OCI-LY3 (cell line): ENCODE measurements at regions not wholly inside any gene's neighbourhood (a gene's known extent, or its start where the extent isn't known, plus 50 kb on each side); places are given as distances from the start of the nearest gene placed in this dataset.

Experiments used
- H2AFZ ChIP-seq: fragments of 200-600, 300-600 bp; shearing (Covaris generic); 2 replicates; pipeline ENCODE4 v1.6.0; 2014; ENCODE audit warnings: antibody characterized with exemption, low read depth, low read length
- H3K27ac ChIP-seq: fragments of 200-600, 300-600 bp; sonication (generic); 2 replicates; pipeline ENCODE4 v1.5.1; 2014; ENCODE audit warnings: mild to moderate bottlenecking, low read length, moderate library complexity, mixed read lengths
- H3K27me3 ChIP-seq: fragments of 200-600, 300-600 bp; sonication (generic); 2 replicates; pipeline ENCODE4 v1.6.1; 2014; ENCODE audit warnings: low read depth, low read length, mixed read lengths
- H3K36me3 ChIP-seq: fragments of 200-600, 300-600 bp; sonication (generic); replicated peaks from 2 replicates; pipeline ENCODE3; 2014; ENCODE audit warnings: low read depth, low read length, mixed read lengths
- H3K4me1 ChIP-seq: fragments of 300-600, 200-600 bp; sonication (generic); 2 replicates; pipeline ENCODE4 v1.6.1; 2014; ENCODE audit warnings: low read length, mixed read lengths
- H3K4me2 ChIP-seq: fragments of 200-600, 300-600 bp; sonication (generic); 2 replicates; pipeline ENCODE4 v1.6.1; 2014; ENCODE audit warnings: low read length, mixed read lengths
- H3K4me3 ChIP-seq: fragments of 300-600, 200-600 bp; sonication (generic); 2 replicates; pipeline ENCODE4 v1.5.1; 2014; ENCODE audit warnings: antibody characterized with exemption, mild to moderate bottlenecking, low read length, moderate library complexity
- H3K79me2 ChIP-seq: fragments of 300-600, 200-600 bp; shearing (Covaris generic); 2 replicates; pipeline ENCODE4 v1.6.1; 2014; ENCODE audit warnings: mild to moderate bottlenecking, low read length, mixed read lengths
- H3K9ac ChIP-seq: fragments of 300-600, 200-600 bp; shearing (Covaris generic); 2 replicates; pipeline ENCODE4 v1.6.0; 2014; ENCODE audit warnings: mild to moderate bottlenecking, low read length, moderate library complexity
- H3K9me3 ChIP-seq: fragments of 200-600, 300-600 bp; shearing (Covaris generic); 2 replicates; pipeline ENCODE4 v1.6.1; 2014; ENCODE audit warnings: low read length, mixed read lengths; ENCODE audit not compliant: insufficient read depth
- H4K20me1 ChIP-seq: fragments of 200-600, 300-600 bp; sonication (generic); 2 replicates; pipeline ENCODE4 v1.6.1; 2016; ENCODE audit warnings: low read length, mixed read lengths; ENCODE audit not compliant: insufficient read depth
- EZH2phosphoT487 ChIP-seq: fragments of 200-600 bp; shearing (Covaris generic); IDR thresholded peaks from 2 replicates; pipeline ENCODE4 v1.6.1; 2018; ENCODE audit warnings: antibody characterized with exemption, mixed run types, low read depth
- TF ChIP-seq, protein P1 (sequence below): fragments of 200-600, 300-600 bp; sonication (generic); IDR thresholded peaks from 2 replicates; pipeline ENCODE4 v1.5.1; 2014; ENCODE audit warnings: antibody characterized with exemption, low read length, low read depth

DNA sequence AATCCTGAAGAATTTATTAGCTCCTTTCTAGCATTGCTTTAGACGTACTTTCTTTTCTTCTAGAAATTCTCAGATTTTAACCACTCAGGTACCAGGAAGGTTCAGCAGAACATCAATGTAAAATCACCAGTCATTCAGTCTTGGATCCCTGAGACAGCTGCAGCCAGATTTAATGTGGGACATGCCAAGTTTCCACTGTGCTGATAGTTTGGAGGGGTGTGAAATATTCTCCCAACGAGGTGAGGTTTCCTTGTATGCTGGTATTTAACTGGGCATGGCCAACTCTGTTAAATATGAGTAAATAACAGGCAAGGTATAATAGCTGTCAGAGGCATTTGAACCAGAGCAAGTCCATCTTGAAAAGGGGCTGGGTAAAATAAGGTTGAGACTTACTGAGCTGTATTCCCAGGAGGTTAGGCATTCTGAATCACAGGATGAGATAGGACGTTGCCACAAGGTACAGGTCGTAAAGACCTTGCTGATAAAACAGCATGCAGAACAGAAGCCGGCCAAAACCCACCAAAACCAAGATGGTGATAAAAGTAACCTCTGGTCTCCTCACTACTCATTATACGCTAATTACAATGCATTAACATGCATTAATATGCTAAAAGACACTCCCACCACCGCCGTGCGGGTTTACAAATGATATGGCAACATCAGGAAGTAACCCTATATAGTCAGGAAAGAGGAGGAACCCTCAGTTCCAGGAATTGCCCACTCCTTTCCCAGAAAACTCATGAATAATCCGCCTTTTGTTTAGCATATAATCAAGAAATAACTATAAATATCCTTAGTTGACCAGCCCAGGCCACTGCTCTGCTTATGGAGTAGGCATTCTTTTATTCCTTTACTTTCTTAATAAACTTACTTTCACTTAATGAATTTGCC, 75.2 kb upstream of the RASSF8 start:
- Histone ChIP-seq H3K4me3 (no peak overlapping the region), H3K36me3 (no peaks in the 10 kb centered on the region), H3K9me3 (no peaks in the 10 kb centered on the region), H4K20me1 (no peaks in the 10 kb centered on the region), H3K79me2 (no peaks in the 10 kb centered on the region), H3K27ac (no peak overlapping the region), H3K4me2 (no peak overlapping the region), H3K4me1 (no peaks in the 10 kb centered on the region), H3K27me3 (no peaks in the 10 kb centered on the region), H3K9ac (no peak overlapping the region), H2AFZ (no peak overlapping the region)
- TF ChIP-seq, protein P1, sequence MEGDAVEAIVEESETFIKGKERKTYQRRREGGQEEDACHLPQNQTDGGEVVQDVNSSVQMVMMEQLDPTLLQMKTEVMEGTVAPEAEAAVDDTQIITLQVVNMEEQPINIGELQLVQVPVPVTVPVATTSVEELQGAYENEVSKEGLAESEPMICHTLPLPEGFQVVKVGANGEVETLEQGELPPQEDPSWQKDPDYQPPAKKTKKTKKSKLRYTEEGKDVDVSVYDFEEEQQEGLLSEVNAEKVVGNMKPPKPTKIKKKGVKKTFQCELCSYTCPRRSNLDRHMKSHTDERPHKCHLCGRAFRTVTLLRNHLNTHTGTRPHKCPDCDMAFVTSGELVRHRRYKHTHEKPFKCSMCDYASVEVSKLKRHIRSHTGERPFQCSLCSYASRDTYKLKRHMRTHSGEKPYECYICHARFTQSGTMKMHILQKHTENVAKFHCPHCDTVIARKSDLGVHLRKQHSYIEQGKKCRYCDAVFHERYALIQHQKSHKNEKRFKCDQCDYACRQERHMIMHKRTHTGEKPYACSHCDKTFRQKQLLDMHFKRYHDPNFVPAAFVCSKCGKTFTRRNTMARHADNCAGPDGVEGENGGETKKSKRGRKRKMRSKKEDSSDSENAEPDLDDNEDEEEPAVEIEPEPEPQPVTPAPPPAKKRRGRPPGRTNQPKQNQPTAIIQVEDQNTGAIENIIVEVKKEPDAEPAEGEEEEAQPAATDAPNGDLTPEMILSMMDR, result no peak
- TF ChIP-seq EZH2phosphoT487, result no peak

DNA sequence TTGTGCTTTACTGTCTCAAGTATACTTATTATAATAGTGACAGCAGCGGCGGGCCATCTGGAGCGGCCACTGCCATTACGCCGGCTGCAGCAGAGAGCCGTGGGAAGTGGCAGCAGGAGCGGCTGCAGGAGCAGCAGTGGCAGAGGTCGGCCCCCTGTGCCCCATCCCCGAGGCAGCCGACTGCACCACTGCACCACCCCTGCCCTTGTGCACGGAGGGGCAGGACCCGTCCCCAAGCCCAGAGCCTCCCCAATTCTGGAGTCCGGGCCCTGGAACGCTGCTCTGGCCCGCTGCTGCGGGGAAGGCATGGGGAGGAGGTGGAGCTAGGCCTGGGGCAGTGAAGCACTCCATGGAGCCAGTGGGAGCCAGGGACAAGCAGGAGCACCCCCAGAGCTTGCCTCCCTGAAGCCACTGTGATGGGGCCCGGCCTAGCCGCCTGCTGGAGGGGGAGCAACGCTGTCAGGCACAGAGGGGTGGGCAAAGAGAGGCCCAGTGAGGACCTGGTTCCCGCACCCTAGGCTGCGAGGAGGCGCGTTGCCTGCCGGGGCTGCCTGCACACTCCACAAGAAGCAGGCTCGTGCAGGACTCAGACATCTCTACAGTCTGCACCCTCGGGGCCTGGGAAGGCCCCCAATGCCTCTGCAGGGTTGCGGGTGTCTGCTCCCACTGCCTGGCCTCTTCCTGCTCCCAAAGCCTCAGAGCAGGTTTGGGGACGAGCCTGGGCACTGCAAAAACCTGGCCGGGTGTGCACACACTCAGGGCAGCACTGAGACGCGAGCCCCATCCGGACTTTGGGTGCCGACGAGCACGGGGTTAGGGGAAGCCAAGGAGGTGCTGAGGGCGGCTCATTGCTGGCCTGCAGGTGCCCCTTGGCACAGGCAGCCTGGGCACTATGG, 74.2 kb upstream of the RASSF8 start:
- H3K27ac ChIP-seq, result no peak overlapping the region
- no peak overlapping the region for H3K4me3 ChIP-seq
- H3K79me2 ChIP-seq, result no peaks in the 10 kb centered on the region
- no peak overlapping the region for H3K4me2 ChIP-seq
- H3K27me3 ChIP-seq, result no peaks in the 10 kb centered on the region
- H3K9me3 ChIP-seq, result no peaks in the 10 kb centered on the region
- no peak overlapping the region for H2AFZ ChIP-seq
- H3K9ac ChIP-seq, result no peak overlapping the region
- H3K4me1 ChIP-seq, result no peaks in the 10 kb centered on the region
- H4K20me1 ChIP-seq, result no peaks in the 10 kb centered on the region
- no peaks in the 10 kb centered on the region for H3K36me3 ChIP-seq
- TF ChIP-seq, protein P1, result no peak
- no peak for TF ChIP-seq EZH2phosphoT487

DNA sequence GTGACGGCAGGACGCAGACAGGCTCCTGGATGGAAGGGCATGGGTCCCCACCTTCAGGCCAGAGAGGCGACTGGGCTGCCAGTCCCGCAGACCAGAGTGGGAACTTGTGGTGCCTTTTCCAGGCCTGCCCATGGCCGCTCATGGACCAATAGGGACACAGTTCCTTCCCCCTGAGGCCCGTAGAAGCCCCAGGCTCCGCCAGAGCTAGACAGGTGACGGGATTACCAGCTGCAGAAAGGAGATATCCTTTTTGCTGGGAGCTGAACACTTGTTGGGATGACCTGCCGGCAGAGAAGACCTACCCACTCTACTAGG, 73.6 kb upstream of the RASSF8 start:
- H2AFZ ChIP-seq, result no peak overlapping the region
- no peaks in the 10 kb centered on the region for H3K36me3 ChIP-seq
- TF ChIP-seq, protein P1, result no peak
- TF ChIP-seq EZH2phosphoT487, result no peak
- no peaks in the 10 kb centered on the region for H3K4me1 ChIP-seq
- no peaks in the 10 kb centered on the region for H3K79me2 ChIP-seq
- no peak overlapping the region for H3K9ac ChIP-seq
- H4K20me1 ChIP-seq, result no peaks in the 10 kb centered on the region
- H3K4me3 ChIP-seq, result no peak overlapping the region
- no peaks in the 10 kb centered on the region for H3K27me3 ChIP-seq
- H3K27ac ChIP-seq, result no peak overlapping the region
- no peak overlapping the region for H3K4me2 ChIP-seq
- H3K9me3 ChIP-seq, result no peaks in the 10 kb centered on the region

DNA sequence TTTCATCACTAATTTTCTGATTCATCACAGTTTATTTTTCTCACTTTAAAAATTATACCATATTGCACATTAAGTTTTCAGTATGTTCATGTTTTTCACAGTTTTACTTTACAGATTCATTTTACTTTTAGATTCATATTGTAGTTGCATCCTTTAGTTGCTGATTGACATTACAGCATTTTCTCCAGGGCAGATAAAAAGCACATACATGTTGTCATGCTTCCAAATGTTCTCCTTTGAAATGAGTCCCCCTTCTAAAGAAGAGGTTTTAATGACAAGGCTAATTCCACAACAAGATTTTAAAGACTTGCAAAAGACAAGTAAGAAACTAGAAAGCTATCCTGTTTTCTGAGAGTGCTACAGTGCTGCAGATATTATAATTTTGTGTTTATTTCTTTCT, 72.1 kb upstream of the RASSF8 start:
- no peaks in the 10 kb centered on the region for H3K27me3 ChIP-seq
- no peaks in the 10 kb centered on the region for H3K4me1 ChIP-seq
- no peak overlapping the region for H2AFZ ChIP-seq
- no peaks in the 10 kb centered on the region for H4K20me1 ChIP-seq
- H3K4me2 ChIP-seq, result no peak overlapping the region
- H3K79me2 ChIP-seq, result no peaks in the 10 kb centered on the region
- no peak overlapping the region for H3K9ac ChIP-seq
- no peaks in the 10 kb centered on the region for H3K36me3 ChIP-seq
- no peaks in the 10 kb centered on the region for H3K9me3 ChIP-seq
- H3K27ac ChIP-seq, result no peak overlapping the region
- TF ChIP-seq EZH2phosphoT487, result no peak
- TF ChIP-seq, protein P1, result no peak
- H3K4me3 ChIP-seq, result no peak overlapping the region
